ACHN (cell line): ENCODE measurements at regions not wholly inside any gene's neighbourhood (a gene's known extent, or its start where the extent isn't known, plus 50 kb on each side); places are given as distances from the start of the nearest gene placed in this dataset.

ENCODE experiments used
- DNase-seq: peaks from one replicate; pipeline ENCODE4 v3.0.0-alpha.2; 2015
- in situ Hi-C: cut with HindIII; loops from 2 replicates; pipeline ENCODE4 v1.10.0; 2017; ENCODE audit warnings: low sequenced_read_pairs, low pct_ligation_motif_present, low pct_unique_long_range_greater_than_20kb

DNA sequence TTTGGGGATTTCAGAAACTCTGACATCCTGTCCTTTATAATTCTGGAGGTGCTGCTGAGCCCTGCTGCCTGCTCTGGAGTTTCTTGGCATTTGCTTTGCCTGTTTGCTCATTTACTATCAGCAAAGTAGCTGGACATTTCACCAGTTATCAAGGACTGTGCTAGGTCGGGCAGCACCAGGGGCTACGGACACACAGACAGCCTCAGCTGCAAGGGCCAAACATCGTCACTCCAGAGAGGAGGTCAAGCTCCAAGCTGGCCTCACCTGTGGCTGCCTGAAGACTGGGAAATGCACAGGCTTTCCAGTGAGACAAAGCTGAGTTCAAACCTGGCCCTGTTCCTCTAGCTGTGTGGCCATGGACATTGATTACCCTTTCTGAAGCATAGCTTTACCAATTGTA, 143.7 kb downstream of the LRIG2 start:
- in situ Hi-C loops, result no loop called here
- DNase-seq, result no peak

GRCh38 chr1:113217447-113218208, 144.6 kb downstream of the LRIG2 start:
- DNase-seq, result no peak

DNA sequence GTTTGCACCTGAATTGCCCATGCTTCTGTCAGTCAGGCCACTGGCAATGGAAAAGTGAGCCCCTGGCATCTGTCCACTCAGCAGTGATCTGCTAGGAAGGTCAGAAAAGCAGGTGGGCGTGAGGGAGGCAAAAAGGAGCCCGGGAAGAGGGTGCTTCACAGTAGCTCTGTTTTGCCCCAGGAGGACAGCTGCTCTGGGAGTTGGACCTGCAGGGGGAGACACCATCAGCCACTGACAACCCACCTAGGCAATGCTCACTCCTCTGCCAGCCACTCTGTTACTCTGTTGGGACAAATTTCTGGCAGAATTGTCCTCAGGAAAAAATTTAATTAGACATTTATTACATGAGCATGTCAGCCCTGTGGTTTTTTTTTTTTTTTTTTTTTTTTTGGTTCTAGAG, 146.4 kb downstream of the LRIG2 start:
- peak; percentile 14 for DNase-seq
- in situ Hi-C loops, result no loop called here

More at GRCh38 chr1:113217447-113218208, 144.6 kb downstream of the LRIG2 start:
- in situ Hi-C loops, result no loop called here

- in situ Hi-C loops, result no loop called here
- no peak for DNase-seq
Observed at GRCh38 chr1:113219828-113220227, 146.8 kb downstream of the LRIG2 start.

GRCh38 chr1:113223040-113223439, 150.0 kb downstream of the LRIG2 start:
- in situ Hi-C loops, result no loop called here
- DNase-seq, result no peak

DNA sequence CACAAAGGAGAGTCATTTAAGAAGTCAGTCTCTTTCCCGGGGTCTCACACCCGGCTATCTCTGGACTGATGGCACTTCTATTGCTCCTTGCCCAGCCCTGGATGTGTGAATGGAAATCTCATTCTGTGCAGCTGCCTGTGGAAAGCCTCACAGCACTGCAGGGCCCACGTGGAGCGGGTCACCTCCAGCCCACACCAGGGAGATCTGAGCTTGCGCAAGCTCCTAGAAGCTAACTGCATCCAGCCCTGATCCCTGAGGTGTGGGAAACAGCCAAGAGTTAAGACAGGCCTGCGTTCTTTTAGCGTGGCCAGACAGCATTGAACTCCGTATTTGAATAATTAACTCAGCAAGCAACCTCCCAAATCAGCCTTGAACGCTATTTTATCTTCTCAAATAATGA, 150.5 kb downstream of the LRIG2 start:
- DNase-seq, result no peak
- in situ Hi-C loops, result no loop called here

GRCh38 chr1:113226148-113226547, 153.2 kb downstream of the LRIG2 start:
- in situ Hi-C loops, result no loop called here
- DNase-seq, result no peak

DNA sequence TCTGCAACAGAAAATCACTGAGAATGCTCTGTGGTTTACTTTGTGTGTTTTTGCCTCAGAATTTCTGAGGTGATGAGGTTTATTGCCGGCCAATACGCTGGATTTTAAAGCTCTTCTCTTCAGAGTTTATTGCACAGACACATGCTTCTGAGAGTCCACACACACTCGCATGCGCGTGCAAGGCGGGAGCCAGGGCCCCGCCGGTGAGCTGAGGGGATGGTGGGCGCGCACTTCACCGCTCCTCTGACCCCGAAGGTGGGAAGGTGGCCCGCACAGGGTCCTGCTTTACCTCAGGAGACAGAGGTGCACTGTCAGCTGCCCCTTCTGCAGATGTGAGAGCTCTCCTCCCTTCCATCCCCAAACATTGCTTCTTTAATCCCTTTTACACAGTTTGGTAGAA, 158.4 kb upstream of the MAGI3 start:
- no peak for DNase-seq
- in situ Hi-C loops, result no loop called here

DNA sequence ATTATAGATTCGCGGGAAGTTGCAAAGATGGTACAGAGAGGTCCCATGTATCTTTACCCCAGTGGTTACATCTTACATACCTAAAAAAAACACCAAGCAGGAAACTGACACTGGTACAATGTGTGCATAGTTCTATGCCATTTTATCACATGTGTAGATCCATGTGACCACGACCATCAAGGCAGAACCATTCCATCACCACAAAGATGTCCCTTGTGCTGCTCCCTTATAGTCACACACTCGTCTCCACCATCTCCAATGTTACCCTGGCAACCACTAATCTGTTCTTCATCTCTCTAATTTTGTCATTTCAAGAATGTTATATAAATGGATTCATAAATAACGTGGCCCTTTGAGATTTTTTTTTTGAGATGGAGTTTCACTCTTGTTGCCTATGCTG, 156.9 kb upstream of the MAGI3 start:
- in situ Hi-C loops, result no loop called here

DNA sequence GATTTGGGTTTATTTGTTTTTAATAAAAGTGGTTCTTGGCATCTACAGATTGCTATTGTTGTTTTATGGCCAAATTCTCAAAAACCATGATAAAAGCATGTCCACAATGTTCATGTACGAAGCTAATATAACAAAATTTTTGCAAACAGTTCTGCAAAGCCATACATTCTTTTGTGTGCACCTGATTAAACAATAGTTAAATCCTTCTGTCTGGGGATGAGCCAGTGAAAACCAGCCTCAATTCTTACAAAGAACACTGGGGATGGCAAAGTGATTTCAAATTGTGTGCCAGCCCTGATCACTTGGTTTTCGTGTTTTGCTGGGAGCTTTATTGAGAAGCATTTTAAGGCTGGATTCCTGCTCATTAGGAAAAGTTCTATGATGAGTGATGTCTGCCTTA, 149.1 kb upstream of the MAGI3 start:
- in situ Hi-C loops, result no loop called here
- DNase-seq, result no peak

More for the DNA sequence above, 156.9 kb upstream of the MAGI3 start:
- no peak for DNase-seq

- in situ Hi-C loops, result no loop called here
- no peak for DNase-seq
Observed at GRCh38 chr1:113242481-113242880, 147.8 kb upstream of the MAGI3 start.

- no peak for DNase-seq
- in situ Hi-C loops, result no loop called here
Observed at GRCh38 chr1:113243529-113243928, 146.8 kb upstream of the MAGI3 start.

DNA sequence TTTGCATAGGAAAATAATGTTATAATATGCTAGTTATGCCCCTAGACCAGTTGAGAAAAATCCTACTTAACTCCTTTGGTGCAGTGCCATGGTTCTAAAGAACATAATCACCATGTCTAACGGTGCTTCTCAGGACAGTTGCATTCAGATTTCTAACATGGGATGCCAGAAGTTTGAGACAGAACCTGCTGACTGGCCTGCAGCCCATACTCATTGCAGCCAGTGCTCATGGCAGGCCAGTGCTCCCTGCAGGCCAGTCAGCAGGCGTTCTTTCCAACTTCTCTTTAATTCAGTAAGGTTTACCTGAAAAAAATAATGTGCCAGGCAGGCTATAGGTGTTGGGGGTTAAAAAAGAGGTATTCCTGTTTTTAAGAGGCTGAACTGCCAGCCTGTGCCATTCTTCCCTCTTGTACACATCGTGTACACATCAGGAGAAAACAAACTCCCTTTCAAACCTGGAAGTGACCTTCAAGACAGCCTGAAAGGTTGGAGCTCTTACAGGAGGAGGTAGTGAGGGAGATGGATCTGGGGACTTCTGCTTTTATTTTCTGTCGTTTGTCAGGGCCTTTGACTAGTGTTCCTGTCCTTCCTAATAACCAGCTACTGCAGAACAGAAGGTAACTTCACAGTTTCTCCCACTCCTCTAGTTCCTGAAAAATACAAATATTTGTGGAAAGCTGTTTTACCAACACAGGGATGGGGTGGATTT, 146.0 kb upstream of the MAGI3 start:
- in situ Hi-C loops, result no loop called here
- DNase-seq, result no peak

- no peak for DNase-seq
Observed at GRCh38 chr1:113245252-113245651, 145.1 kb upstream of the MAGI3 start.

GRCh38 chr1:113246929-113247328, 143.4 kb upstream of the MAGI3 start:
- in situ Hi-C loops, result no loop called here
- no peak for DNase-seq

More at GRCh38 chr1:113245252-113245651, 145.1 kb upstream of the MAGI3 start:
- in situ Hi-C loops, result no loop called here

DNA sequence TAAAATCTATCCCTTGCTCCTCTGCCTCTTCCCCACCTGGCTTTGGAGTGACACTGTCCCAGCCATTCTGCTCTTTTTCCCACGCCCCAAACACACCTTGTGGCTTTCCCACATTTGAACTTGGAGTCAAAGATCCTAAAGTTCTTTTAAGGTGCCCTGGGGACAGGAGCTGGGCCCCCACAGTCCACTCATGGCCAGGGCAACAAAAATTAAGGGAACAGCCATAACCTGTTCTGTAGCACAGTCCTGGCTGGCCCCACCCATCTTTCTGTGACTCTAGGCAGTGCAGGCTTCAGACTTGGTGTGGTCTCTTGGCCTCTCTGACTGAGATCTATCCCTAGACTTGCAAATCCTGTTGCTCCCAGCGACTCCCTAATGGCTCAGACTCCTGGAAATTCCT, 143.0 kb upstream of the MAGI3 start:
- in situ Hi-C loops, result no loop called here
- no peak for DNase-seq

- DNase-seq, result no peak
- in situ Hi-C loops, result no loop called here
Observed at GRCh38 chr1:113247782-113248181, 142.5 kb upstream of the MAGI3 start.

- in situ Hi-C loops, result no loop called here
- DNase-seq, result no peak
Observed at GRCh38 chr1:113248494-113248893, 141.8 kb upstream of the MAGI3 start.

DNA sequence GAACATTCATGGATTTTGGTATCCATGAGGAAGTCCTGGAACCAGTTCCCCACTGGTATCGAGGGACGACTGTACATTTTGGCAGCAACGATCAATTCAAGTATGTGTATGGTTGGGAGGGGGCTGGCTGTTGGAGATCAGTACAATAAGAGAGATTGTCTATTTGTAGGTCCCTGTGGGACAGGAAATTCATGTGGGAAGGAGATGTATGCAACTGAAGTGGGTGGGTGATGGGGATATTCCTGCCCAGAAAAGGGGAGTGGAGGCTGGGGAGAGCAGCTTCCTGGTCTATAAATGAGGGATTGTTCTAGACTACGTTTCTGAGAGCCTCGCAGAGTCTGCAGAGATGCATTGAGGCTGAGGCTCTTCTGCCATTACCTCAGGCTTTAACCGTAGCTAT, 140.2 kb upstream of the MAGI3 start:
- in situ Hi-C loops, result no loop called here

GRCh38 chr1:113252166-113252565, 138.1 kb upstream of the MAGI3 start:
- DNase-seq, result no peak
- in situ Hi-C loops, result no loop called here

More for the DNA sequence above, 140.2 kb upstream of the MAGI3 start:
- no peak for DNase-seq
